Kidney (tissue), 13 donors: ENCODE measurements at regions not wholly inside any gene's neighbourhood (a gene's known extent, or its start where the extent isn't known, plus 50 kb on each side); places are given as distances from the start of the nearest gene placed in this dataset.
A peak's percentile ranks its signal among the peaks of the same experiment; 100 is the strongest.
"Not testable (repeated sequence)": the region's sequence is repeated elsewhere in the genome, so short reads cannot be mapped to it uniquely, and the experiment has no call there.

Experiments
- DNase-seq, 5 donors: peaks; one replicate each; pipeline ENCODE4 v3.0.0-alpha.2; 2013 to 2020
- FAIRE-seq: peaks from 2 replicates; lab custom pipeline; 2012; peaks lifted over from hg19 to GRCh38; lab: Jason Lieb, UNC
- H3K27ac ChIP-seq, 2 donors: one replicate each; pipeline ENCODE4 v1.7.0; 2013; ENCODE audit warnings: low read depth in 2 of 2, low read length in 2 of 2, inconsistent platforms in 1 of 2
- H3K27me3 ChIP-seq: one replicate; pipeline ENCODE4 v1.7.1; 2013; ENCODE audit warnings: low read length, inconsistent platforms; ENCODE audit not compliant: control insufficient read depth, insufficient read depth
- H3K36me3 ChIP-seq, 3 donors: one replicate each; pipeline versions ENCODE4 v1.7.0 to v1.7.1; 2013; ENCODE audit warnings: low read length in 3 of 3, control low read depth in 1 of 3, inconsistent platforms in 1 of 3; ENCODE audit not compliant: insufficient read depth in 3 of 3, control insufficient read depth in 2 of 3
- H3K4me1 ChIP-seq, 3 donors: one replicate each; pipeline versions ENCODE4 v1.7.0 to v1.7.1; 2013; ENCODE audit warnings: low read length in 3 of 3, inconsistent platforms in 1 of 3, low read depth in 1 of 3; ENCODE audit not compliant: control insufficient read depth in 2 of 3, insufficient read depth in 2 of 3
- H3K4me3 ChIP-seq, 3 donors: one replicate each; pipeline versions ENCODE4 v1.7.0 to v1.8.1; 2013; ENCODE audit warnings: low read length in 3 of 3, control low read depth in 1 of 3, inconsistent platforms in 1 of 3
- H3K9ac ChIP-seq, 3 donors: one replicate each; pipeline versions ENCODE4 v1.7.0 to v1.7.1; 2013; ENCODE audit warnings: low read length in 3 of 3, control low read depth in 1 of 3, inconsistent platforms in 1 of 3
- H3K9me3 ChIP-seq, 3 donors: one replicate each; pipeline versions ENCODE4 v1.7.0 to v1.7.1; 2013; ENCODE audit warnings: low read length in 3 of 3, control low read depth in 1 of 3, inconsistent platforms in 1 of 3; ENCODE audit not compliant: control insufficient read depth in 2 of 3, insufficient read depth in 1 of 3
- CTCF ChIP-seq: IDR thresholded peaks from 3 replicates; pipeline ENCODE4 v1.5.1; 2012; ENCODE audit warnings: mild to moderate bottlenecking, moderate library complexity, borderline replicate concordance; ENCODE audit not compliant: insufficient read depth; ENCODE audit errors: extremely low read depth
- intact Hi-C: fragments of 100-400 bp; cut with DNase I; formaldehyde crosslinking; loops from one replicate; pipeline ENCODE4 v1.11.1; 2022
- donor health status: control.
- donor health status: control.
- donor health status: control.
- donor health status: control.
- donor health status: control.
- donor health status: DM: yes; HTN: yes; CAD: no.
- donor health status: Normal renal cell carcinoma (clear cell type).

GRCh38 chr17:13099089-13099735 is 81.4 kb upstream of the ELAC2 start:
- FAIRE-seq (no peak), DNase-seq (no peak)
- Histone ChIP-seq H3K4me3 (no peak overlapping the region), H3K36me3 (no peaks in the 10 kb centered on the region), H3K4me1 (no peaks in the 10 kb centered on the region), H3K27ac (no peak overlapping the region), H3K9ac (no peak overlapping the region), H3K27me3 (no peaks in the 10 kb centered on the region), H3K9me3 (no peaks in the 10 kb centered on the region)
- TF ChIP-seq CTCF: no peak
- intact Hi-C loops: no loop called here

GRCh38 chr17:13096291-13096690 is 78.5 kb upstream of the ELAC2 start:
- FAIRE-seq (no peak), DNase-seq (peak in 1 of 5 donors; percentile 15)
- TF ChIP-seq CTCF: no peak
- Histone ChIP-seq H3K36me3 (no peaks in the 10 kb centered on the region), H3K27me3 (no peaks in the 10 kb centered on the region), H3K9me3 (no peaks in the 10 kb centered on the region), H3K4me1 (no peaks in the 10 kb centered on the region), H3K9ac (no peak overlapping the region), H3K4me3 (no peak overlapping the region), H3K27ac (no peak overlapping the region)
- intact Hi-C loops: no loop called here

GRCh38 chr17:13092010-13092409 is 74.2 kb upstream of the ELAC2 start:
- H3K9ac ChIP-seq, H3K4me1 ChIP-seq, H3K4me3 ChIP-seq, H3K36me3 ChIP-seq, DNase-seq, intact Hi-C loops, H3K27me3 ChIP-seq, H3K9me3 ChIP-seq, H3K27ac ChIP-seq, FAIRE-seq: not testable (repeated sequence)

GRCh38 chr17:13088666-13089065 is 70.8 kb upstream of the ELAC2 start:
- no peak for TF ChIP-seq CTCF
- DNase-seq: no peak
- H3K9me3 ChIP-seq: no peaks in the 10 kb centered on the region
- no peaks in the 10 kb centered on the region for H3K36me3 ChIP-seq
- no peak overlapping the region for H3K27ac ChIP-seq
- intact Hi-C loops: no loop called here
- H3K9ac ChIP-seq: no peak overlapping the region
- no peaks in the 10 kb centered on the region for H3K4me1 ChIP-seq
- H3K27me3 ChIP-seq: no peaks in the 10 kb centered on the region
- no peak overlapping the region for H3K4me3 ChIP-seq
- no peak for FAIRE-seq
